T-helper 17 cell (primary cell): ENCODE measurements at regions not wholly inside any gene's neighbourhood (a gene's known extent, or its start where the extent isn't known, plus 50 kb on each side); places are given as distances from the start of the nearest gene placed in this dataset.

ENCODE experiments used
- ATAC-seq: fragments of 150-1000 bp; cut with Tn5 transposase; 2 replicates; pipeline ENCODE4 v1.10.0; 2021; ENCODE audit warnings: mild to moderate bottlenecking, moderate library complexity
- DNase-seq, 3 donors: peaks; one replicate each; pipeline versions ENCODE4 v3.0.0 to v3.0.0-alpha.2; 2020 to 2021
- H3K9me3 ChIP-seq: one replicate; pipeline ENCODE4 v1.7.0; 2013; ENCODE audit warnings: low read length, mild to moderate bottlenecking; ENCODE audit not compliant: control insufficient read depth, poor library complexity, severe bottlenecking
- H3K27ac Mint-ChIP-seq: one replicate; pipeline ENCODE4 v1.8.0; 2022; ENCODE audit warnings: mild to moderate bottlenecking, moderate library complexity, mixed read lengths
- H3K27me3 Mint-ChIP-seq: one replicate; pipeline ENCODE4 v1.8.0; 2022; ENCODE audit warnings: mixed read lengths
- H3K36me3 Mint-ChIP-seq: one replicate; pipeline ENCODE4 v1.8.0; 2022; ENCODE audit warnings: low read depth, mixed read lengths
- H3K4me1 Mint-ChIP-seq: one replicate; pipeline ENCODE4 v1.8.0; 2022; ENCODE audit warnings: mild to moderate bottlenecking, mixed read lengths
- H3K4me3 Mint-ChIP-seq: one replicate; pipeline ENCODE4 v1.8.0; 2022; ENCODE audit warnings: mild to moderate bottlenecking, moderate library complexity, mixed read lengths

DNA sequence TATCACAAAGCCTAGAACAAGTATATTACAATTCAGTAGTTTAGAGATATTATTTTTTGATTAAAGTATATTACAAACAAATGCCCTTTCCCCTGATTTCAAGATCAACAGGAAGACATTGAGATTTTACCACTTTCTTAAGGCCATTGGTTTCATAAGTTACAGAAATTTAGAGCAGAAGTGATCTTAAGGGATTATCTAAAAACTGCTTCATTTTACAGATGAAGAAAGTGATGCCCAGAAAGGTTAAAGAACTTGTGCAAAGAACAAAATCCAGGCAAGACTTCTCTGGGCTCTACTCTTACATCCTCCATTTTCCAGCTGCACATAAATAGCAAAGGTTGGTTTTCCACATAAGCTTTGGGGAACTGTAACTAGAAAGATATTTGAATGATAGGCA lies 87.5 kb downstream of the DUSP6 start:
- no peak overlapping the region for H3K27ac Mint-ChIP-seq
- no peak overlapping the region for H3K4me3 Mint-ChIP-seq
- DNase-seq (no peak), ATAC-seq (no peak)
- H3K36me3 Mint-ChIP-seq: no peaks in the 10 kb centered on the region
- no peaks in the 10 kb centered on the region for H3K4me1 Mint-ChIP-seq
- no peaks in the 10 kb centered on the region for H3K9me3 ChIP-seq
- H3K27me3 Mint-ChIP-seq: no peaks in the 10 kb centered on the region

DNA sequence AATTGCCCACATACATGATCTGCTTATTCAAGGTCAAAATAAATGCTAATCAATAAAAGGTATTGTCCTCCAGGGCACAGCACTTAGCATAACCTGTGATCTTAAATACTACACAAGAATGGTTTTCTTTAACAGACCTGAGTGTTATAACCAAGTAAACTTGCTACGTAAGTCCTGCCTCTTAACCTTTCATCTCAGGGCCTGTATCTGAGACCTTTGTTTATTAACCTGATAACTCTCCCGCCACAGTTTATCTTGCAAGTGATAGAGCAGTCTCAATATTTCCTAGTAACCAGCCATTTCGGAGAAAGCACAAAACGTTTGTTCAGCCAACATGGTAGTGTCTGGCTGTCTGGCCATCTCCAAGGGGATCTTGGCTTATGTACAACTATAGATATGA lies 88.4 kb downstream of the DUSP6 start:
- DNase-seq: no peak
- no peak overlapping the region for H3K27ac Mint-ChIP-seq
- H3K9me3 ChIP-seq: no peaks in the 10 kb centered on the region
- no peaks in the 10 kb centered on the region for H3K4me1 Mint-ChIP-seq
- H3K36me3 Mint-ChIP-seq: no peaks in the 10 kb centered on the region
- ATAC-seq: no peak
- no peaks in the 10 kb centered on the region for H3K27me3 Mint-ChIP-seq
- H3K4me3 Mint-ChIP-seq: no peak overlapping the region

DNA sequence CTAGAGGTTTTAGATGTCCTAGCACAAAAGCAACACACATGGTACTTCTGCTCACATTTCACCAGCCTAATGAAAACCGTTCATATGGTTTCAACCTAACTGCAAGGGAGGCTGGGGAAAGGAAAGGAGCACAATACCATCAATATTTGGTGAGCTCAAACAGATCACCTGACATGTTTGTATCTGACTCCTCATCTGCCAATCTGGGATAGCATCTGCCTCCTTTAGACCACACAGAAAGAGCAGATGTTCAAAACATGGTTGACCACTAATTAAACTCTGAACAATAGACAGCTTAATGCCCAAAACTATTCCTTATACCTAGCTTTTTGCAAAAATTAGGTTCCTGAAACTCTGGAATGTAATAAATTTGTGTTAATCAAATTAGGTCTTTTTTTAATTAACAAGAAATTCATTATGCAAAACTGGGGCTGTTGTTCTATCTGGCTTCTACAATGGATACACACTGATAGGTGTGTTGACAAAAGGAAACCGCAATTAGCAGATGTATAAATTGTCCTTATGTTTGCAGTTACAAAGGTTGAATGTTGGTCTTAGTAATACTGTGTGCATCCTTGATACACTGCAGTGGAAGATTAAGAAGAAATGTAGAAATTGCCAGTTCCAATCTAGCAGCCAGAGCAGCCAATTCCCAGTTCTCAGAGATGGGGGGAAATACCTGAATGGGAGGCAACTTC lies 89.3 kb downstream of the DUSP6 start:
- no peaks in the 10 kb centered on the region for H3K4me1 Mint-ChIP-seq

DNA sequence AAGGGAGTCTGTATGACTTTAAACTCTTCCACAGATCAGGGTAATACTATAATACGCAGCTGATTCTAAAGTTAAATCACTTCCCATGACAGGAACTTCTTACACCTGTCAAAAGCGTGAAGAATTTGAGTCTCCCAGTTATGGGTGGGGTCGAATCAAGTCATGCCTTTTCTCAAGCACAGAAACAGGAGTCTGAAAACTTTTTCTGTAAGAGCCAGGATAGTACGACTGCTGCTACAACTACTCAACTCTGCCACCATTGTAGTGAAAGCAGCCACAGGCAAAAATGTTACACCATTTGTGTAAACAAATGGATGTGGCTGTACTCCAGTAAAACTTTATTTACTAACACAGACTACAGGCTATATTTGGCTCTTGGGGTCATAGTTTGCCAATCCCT lies 90.3 kb downstream of the DUSP6 start:
- no peak for ATAC-seq

More for the DNA sequence above, 89.3 kb downstream of the DUSP6 start:
- DNase-seq (no peak), ATAC-seq (no peak)
- H3K4me3 Mint-ChIP-seq: no peak overlapping the region
- no peak overlapping the region for H3K27ac Mint-ChIP-seq
- H3K9me3 ChIP-seq: no peaks in the 10 kb centered on the region
- no peaks in the 10 kb centered on the region for H3K27me3 Mint-ChIP-seq
- no peaks in the 10 kb centered on the region for H3K36me3 Mint-ChIP-seq

DNA sequence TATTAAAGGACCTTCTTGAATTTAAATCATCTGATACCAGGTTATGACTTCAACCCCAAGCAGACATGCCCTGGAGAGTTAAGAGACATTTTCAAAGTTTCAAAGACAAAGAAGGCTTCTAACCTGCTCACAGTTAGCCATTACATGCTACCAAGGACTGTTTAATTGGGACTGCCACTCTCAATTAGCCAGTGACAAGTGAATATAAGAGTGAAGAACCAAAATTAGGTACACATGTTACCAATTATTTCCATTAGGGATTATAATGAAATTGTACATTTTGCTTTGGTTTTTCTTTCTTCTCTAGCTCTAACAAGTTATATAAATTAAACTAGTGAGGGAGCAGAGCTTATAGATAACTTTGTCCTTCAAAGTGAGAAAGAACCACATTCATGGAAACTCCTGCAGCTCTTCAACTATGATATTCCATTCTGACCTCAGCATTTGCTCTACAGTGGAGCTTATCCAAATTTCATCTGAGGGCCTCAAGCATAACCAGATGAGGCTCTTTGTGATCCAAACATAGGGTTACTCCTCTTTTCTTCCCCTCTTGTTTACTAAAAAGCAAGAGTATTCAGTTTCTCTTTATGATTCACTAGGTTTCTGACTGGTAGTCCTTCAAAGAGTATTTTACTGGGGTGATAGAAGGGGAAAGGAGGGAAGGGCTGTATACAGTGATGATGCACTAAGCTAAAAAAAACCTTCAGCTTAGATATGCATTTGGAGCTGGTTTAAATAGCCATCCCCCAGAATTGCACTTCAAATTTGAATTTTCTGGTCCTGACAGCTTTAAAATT lies 91.3 kb downstream of the DUSP6 start:
- no peaks in the 10 kb centered on the region for H3K4me1 Mint-ChIP-seq

More for the DNA sequence above, 90.3 kb downstream of the DUSP6 start:
- Mint-ChIP-seq H3K4me3 (no peak overlapping the region), H3K4me1 (no peaks in the 10 kb centered on the region), H3K27me3 (no peaks in the 10 kb centered on the region), H3K27ac (no peak overlapping the region), H3K36me3 (no peaks in the 10 kb centered on the region)
- H3K9me3 ChIP-seq: no peaks in the 10 kb centered on the region
- DNase-seq: no peak

DNA sequence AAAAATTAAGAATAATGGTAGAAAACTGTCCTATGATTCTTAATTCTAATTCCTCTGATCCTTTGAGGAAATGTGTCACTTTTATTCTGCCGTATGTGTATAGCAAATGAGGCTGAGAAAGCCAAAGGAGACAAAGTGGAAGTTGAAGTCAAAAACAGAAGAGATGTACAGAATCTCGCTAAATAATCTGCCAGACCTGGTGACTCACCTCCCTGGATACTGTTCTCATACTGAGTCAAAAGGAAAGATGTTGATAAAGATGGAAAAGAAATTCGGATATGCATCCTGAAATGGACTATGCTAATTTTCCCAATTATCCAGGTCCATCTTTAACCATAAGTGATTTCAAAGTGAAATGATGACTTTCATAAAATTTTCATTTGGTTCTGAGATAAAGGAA lies 92.5 kb downstream of the DUSP6 start:
- no peak overlapping the region for H3K4me3 Mint-ChIP-seq
- ATAC-seq (no peak), DNase-seq (no peak)
- H3K27ac Mint-ChIP-seq: no peak overlapping the region
- H3K36me3 Mint-ChIP-seq: no peaks in the 10 kb centered on the region
- H3K9me3 ChIP-seq: no peaks in the 10 kb centered on the region
- no peaks in the 10 kb centered on the region for H3K4me1 Mint-ChIP-seq
- H3K27me3 Mint-ChIP-seq: no peaks in the 10 kb centered on the region

More for the DNA sequence above, 91.3 kb downstream of the DUSP6 start:
- H3K27ac Mint-ChIP-seq: no peak overlapping the region
- no peaks in the 10 kb centered on the region for H3K27me3 Mint-ChIP-seq
- H3K36me3 Mint-ChIP-seq: no peaks in the 10 kb centered on the region
- H3K4me3 Mint-ChIP-seq: no peak overlapping the region
- no peak for ATAC-seq
- H3K9me3 ChIP-seq: no peaks in the 10 kb centered on the region
- no peak for DNase-seq

DNA sequence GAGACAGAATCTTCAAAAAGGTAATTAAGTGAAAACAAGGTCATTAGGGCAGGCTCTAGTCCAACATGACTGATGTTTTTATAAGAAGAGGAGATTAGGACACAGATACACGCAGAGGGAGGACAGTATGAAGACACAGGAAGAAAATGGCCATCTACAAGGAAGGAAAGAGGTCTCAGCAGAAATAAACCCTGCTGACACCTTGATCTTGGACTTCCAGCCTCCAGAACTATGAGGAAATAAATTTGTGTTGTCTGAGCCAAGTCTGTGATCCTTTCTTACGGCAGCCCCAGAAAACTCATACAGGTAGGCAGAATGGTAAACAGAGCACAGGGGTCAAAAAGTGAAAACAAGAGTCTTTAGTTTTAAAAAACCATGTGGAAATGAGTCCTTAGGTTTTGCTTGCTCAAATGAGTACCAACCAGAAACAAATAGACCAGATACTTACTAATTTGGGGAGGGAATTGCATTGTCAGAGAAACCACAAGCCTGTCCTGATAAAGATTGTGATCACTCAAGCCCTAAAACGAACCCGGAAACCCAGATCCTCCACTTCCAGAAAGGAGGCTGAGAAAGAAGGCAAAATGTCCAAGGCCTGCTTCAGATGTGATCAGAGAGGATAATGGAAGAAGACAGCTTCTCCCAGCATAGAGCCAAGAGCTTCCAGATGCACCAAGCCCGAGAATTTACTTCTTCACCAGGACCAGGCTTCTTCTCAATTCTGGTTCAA lies 93.9 kb downstream of the DUSP6 start:
- no peak overlapping the region for H3K27ac Mint-ChIP-seq
- ATAC-seq: no peak
- no peak for DNase-seq
- no peaks in the 10 kb centered on the region for H3K9me3 ChIP-seq
- H3K27me3 Mint-ChIP-seq: no peaks in the 10 kb centered on the region
- no peak overlapping the region for H3K4me3 Mint-ChIP-seq
- no peaks in the 10 kb centered on the region for H3K4me1 Mint-ChIP-seq
- no peaks in the 10 kb centered on the region for H3K36me3 Mint-ChIP-seq

DNA sequence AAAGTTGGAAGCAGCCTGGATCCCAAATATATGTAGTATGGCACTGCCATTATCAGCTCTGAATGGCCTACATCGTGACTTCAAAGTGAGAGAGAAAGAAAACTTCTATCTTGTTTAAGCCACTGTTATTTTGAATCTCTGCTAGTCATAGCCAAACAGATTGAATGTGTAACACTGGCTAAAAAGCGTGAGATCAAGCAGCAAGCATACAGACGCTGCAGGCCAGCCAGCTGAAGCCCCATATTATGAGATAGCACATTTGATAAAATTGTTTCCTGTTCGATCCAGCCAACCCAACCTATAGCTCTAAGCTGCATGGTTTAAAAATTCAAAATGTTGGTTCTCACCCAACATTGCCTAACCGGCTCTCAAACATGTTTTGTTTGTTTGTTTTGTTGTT lies 95.0 kb downstream of the DUSP6 start:
- Mint-ChIP-seq H3K4me3 (no peak overlapping the region), H3K4me1 (no peaks in the 10 kb centered on the region), H3K27ac (no peak overlapping the region), H3K36me3 (peaks cover 2% of the 10 kb centered on the region), H3K27me3 (no peaks in the 10 kb centered on the region)
- ATAC-seq (no peak), DNase-seq (no peak)
- H3K9me3 ChIP-seq: no peaks in the 10 kb centered on the region

DNA sequence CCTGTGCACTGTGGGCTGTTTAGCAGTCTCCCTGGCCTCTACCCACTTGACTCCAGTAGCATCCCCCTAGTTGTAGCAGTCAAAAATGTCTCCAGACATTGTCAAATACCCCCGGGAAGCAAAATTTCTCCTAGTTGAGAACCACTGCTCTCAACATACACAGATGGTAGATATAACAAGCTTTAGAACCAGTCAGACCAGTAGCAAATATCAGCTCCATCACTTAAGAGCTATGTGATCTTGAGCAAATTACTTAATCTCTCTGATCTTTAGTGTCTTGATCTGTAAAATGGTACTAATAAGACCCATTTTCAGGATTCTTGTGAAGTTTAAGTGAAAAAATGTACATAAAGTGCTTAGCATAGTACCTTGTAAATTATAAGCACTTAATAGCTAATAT lies 96.2 kb downstream of the DUSP6 start:
- Mint-ChIP-seq H3K27ac (no peak overlapping the region), H3K27me3 (no peaks in the 10 kb centered on the region), H3K4me1 (peaks cover 4% of the 10 kb centered on the region), H3K36me3 (peaks cover 2% of the 10 kb centered on the region), H3K4me3 (no peak overlapping the region)
- ATAC-seq (no peak), DNase-seq (no peak)
- no peaks in the 10 kb centered on the region for H3K9me3 ChIP-seq

DNA sequence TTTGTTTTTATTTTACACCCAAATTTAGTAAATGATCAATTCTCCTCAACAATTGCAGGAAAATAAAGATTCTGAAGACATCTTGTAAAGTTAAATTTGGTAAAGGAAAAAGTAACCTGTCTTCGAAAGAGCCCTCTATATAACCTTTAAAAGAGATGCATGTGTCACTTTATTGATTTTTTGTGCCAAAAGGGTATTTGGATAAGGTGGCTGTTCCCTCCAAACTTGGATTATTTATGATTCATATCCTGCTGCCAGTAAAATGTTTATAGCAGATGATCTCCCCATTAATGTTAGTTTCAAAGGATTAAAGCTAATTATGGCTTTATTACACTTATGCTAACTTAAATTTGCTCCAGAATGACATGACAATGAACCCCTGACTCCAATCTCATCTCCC lies 98.8 kb downstream of the DUSP6 start:
- H3K36me3 Mint-ChIP-seq: peaks cover 2% of the 10 kb centered on the region
- H3K27me3 Mint-ChIP-seq: no peaks in the 10 kb centered on the region
- DNase-seq (no peak), ATAC-seq (no peak)
- H3K4me3 Mint-ChIP-seq: no peak overlapping the region
- H3K4me1 Mint-ChIP-seq: peaks cover 8% of the 10 kb centered on the region
- no peaks in the 10 kb centered on the region for H3K9me3 ChIP-seq
- no peak overlapping the region for H3K27ac Mint-ChIP-seq

DNA sequence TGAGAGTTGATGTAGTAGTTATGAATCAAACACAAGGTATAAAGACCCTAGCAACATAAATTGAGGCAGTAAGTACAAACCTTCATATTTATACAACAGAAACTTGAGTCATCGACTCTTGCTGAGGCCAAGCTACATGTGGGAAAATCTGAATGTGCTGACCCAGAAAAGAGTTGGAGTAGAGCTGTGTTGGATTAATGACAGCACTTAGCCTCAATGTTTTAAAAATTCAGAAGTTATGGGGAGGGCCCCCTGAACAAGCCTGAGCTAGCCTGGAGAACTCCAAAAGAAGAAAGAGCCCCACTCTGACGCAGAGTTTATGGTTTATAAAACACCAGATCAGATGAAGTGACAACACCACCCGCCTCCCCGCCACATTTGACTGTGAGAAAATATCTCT lies 100.0 kb downstream of the DUSP6 start:
- no peak overlapping the region for H3K27ac Mint-ChIP-seq

DNA sequence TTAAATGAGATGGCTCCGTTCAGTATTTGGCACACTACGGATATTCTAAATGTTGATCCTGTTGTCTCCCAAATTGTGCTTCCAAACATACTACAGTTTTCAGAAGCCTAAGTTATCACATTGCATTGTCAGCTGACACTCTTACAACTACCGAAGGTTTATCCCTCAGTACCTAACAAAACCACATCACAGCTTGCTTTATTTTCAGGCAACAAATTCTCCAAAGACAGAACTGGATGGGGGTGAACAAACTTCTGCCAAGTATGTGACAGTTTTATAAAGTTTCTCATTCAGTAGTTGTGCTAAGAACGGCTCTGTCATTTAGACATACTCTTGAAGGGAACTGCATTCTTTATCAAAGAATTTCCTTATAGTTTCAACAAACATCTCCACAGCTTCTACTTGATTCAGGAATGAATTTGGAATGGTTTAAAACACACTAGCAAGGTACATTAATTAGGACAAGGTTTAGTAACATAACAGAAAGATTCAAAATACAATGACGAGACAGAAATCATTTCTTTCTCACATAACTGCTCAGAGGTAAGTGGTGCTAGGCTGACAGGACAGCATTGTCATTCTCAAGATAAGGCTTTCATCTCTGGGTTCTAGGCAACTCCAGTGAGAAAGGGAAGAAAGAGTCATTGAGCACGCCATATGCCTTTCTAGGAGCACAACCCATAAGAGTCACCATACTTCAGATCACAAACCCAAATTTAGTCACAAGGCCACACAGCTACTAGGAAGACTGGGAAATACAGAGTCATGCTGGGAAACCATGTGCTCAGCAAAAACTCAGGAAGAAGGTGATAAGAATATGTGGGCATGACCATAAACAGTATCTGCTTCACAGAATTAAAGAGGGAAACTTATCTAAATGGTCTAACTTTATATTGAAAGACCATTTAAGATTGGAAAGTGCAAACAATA lies 100.7 kb downstream of the DUSP6 start:
- peaks cover 2% of the 10 kb centered on the region for H3K36me3 Mint-ChIP-seq
- H3K27ac Mint-ChIP-seq: no peak overlapping the region

More for the DNA sequence above, 100.0 kb downstream of the DUSP6 start:
- DNase-seq (no peak), ATAC-seq (no peak)
- no peaks in the 10 kb centered on the region for H3K27me3 Mint-ChIP-seq
- peaks cover 2% of the 10 kb centered on the region for H3K36me3 Mint-ChIP-seq
- peaks cover 8% of the 10 kb centered on the region for H3K4me1 Mint-ChIP-seq
- no peaks in the 10 kb centered on the region for H3K9me3 ChIP-seq
- no peak overlapping the region for H3K4me3 Mint-ChIP-seq

More for the DNA sequence above, 100.7 kb downstream of the DUSP6 start:
- DNase-seq (no peak), ATAC-seq (no peak)
- Mint-ChIP-seq H3K4me3 (no peak overlapping the region), H3K4me1 (peaks cover 8% of the 10 kb centered on the region), H3K27me3 (no peaks in the 10 kb centered on the region)
- no peaks in the 10 kb centered on the region for H3K9me3 ChIP-seq
